NB4 (cell line): ENCODE measurements at regions not wholly inside any gene's neighbourhood (a gene's known extent, or its start where the extent isn't known, plus 50 kb on each side); places are given as distances from the start of the nearest gene placed in this dataset.

Source experiments
- TF ChIP-seq, protein P1 (sequence below): IDR thresholded peaks from one replicate; pipeline ENCODE4 v1.5.1; 2012; ENCODE audit warnings: low read depth, low read length
- TF ChIP-seq, protein P2 (sequence below): IDR thresholded peaks from 2 replicates; pipeline ENCODE4 v1.6.1; 2011; ENCODE audit warnings: low read depth, low read length

DNA sequence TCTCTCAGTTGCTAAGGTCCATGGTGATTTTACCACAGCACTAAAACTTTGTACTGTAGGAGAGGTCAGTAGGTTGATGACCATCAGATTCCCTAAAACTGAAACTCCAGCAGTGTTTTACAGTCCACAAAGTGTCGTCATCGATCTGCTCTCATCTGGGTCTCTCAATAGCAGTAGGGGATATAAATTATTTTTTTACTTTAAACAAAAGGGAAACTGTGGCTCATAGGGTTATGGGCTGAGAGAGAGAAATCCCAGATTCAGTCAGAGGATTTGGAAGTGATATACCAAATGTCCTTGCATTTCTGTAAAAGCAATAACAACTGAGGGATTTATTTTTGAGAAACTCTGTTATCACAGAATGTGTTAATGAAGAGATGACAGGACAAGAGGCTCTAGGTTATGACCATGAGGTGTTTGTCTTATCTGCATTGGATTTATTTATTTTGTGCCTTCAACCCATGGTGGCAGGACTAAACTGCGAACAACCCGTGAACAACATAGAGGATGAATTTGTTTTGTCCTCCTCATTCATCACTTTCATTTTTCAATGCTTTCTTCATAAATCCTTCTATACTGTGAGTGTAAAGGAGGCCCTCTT, 869.7 kb downstream of the OTOL1 start:
- TF ChIP-seq, protein P1, sequence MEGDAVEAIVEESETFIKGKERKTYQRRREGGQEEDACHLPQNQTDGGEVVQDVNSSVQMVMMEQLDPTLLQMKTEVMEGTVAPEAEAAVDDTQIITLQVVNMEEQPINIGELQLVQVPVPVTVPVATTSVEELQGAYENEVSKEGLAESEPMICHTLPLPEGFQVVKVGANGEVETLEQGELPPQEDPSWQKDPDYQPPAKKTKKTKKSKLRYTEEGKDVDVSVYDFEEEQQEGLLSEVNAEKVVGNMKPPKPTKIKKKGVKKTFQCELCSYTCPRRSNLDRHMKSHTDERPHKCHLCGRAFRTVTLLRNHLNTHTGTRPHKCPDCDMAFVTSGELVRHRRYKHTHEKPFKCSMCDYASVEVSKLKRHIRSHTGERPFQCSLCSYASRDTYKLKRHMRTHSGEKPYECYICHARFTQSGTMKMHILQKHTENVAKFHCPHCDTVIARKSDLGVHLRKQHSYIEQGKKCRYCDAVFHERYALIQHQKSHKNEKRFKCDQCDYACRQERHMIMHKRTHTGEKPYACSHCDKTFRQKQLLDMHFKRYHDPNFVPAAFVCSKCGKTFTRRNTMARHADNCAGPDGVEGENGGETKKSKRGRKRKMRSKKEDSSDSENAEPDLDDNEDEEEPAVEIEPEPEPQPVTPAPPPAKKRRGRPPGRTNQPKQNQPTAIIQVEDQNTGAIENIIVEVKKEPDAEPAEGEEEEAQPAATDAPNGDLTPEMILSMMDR: no peak
- TF ChIP-seq, protein P2, sequence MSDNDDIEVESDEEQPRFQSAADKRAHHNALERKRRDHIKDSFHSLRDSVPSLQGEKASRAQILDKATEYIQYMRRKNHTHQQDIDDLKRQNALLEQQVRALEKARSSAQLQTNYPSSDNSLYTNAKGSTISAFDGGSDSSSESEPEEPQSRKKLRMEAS: no peak
